Neuronal stem cell (in vitro differentiated cells): ENCODE measurements at regions not wholly inside any gene's neighbourhood (a gene's known extent, or its start where the extent isn't known, plus 50 kb on each side); places are given as distances from the start of the nearest gene placed in this dataset.

Experiments
- DNase-seq: peaks from one replicate; pipeline ENCODE4 v3.0.0-alpha.2; 2013; ENCODE audit warnings: low spot score
- H2AFZ ChIP-seq: one replicate; pipeline ENCODE4 v1.6.1; 2013; ENCODE audit warnings: mild to moderate bottlenecking, low read length, inconsistent platforms
- H2AK5ac ChIP-seq: 2 replicates; pipeline ENCODE4 v1.6.1; 2013; ENCODE audit warnings: low read depth, mild to moderate bottlenecking, inconsistent platforms, low read length, moderate library complexity, mixed read lengths
- H2BK120ac ChIP-seq: 2 replicates; pipeline ENCODE4 v1.6.1; 2013; ENCODE audit warnings: low read depth, mild to moderate bottlenecking, inconsistent platforms, low read length, moderate library complexity, mixed read lengths
- H2BK12ac ChIP-seq: one replicate; pipeline ENCODE4 v1.6.1; 2013; ENCODE audit warnings: low read length, inconsistent platforms
- H2BK15ac ChIP-seq: 2 replicates; pipeline ENCODE4 v1.6.1; 2013; ENCODE audit warnings: mild to moderate bottlenecking, low read length, inconsistent platforms, mixed read lengths
- H2BK5ac ChIP-seq: one replicate; pipeline ENCODE4 v1.6.1; 2013; ENCODE audit warnings: inconsistent platforms, mild to moderate bottlenecking, low read length, moderate library complexity
- H3K14ac ChIP-seq: one replicate; pipeline ENCODE4 v1.6.1; 2013; ENCODE audit warnings: low read length, inconsistent platforms
- H3K18ac ChIP-seq: 2 replicates; pipeline ENCODE4 v1.6.1; 2013; ENCODE audit warnings: low read length, inconsistent platforms
- H3K23ac ChIP-seq: 2 replicates; pipeline ENCODE4 v1.6.1; 2013; ENCODE audit warnings: low read depth, mild to moderate bottlenecking, mixed read lengths, low read length, inconsistent platforms; ENCODE audit not compliant: poor library complexity
- H3K27ac ChIP-seq: replicated peaks from 3 replicates; pipeline ENCODE4 v1.5.1; 2013; ENCODE audit warnings: low read length, inconsistent platforms
- H3K27me3 ChIP-seq, 3 experiments: 2 replicates each; pipeline ENCODE4 v1.6.1; 2013; ENCODE audit warnings: low read length in 3 of 3, mild to moderate bottlenecking in 2 of 3, inconsistent platforms in 1 of 3, low read depth in 1 of 3, mixed read lengths in 1 of 3, moderate library complexity in 1 of 3; ENCODE audit not compliant: control insufficient read depth in 3 of 3, insufficient read depth in 3 of 3
- H3K36me3 ChIP-seq, 2 donors: replicated peaks in 1 of 2; 2 replicates each; pipeline ENCODE4 v1.6.1; 2013; ENCODE audit warnings: low read length in 2 of 2; ENCODE audit not compliant: control insufficient read depth in 2 of 2, insufficient read depth in 2 of 2
- H3K4ac ChIP-seq: 2 replicates; pipeline ENCODE4 v1.6.1; 2013; ENCODE audit warnings: inconsistent platforms, mild to moderate bottlenecking, low read length, moderate library complexity
- H3K4me1 ChIP-seq, 2 donors: 1 replicate in 1 of 2; 2 replicates in 1 of 2; pipeline ENCODE4 v1.6.1; 2013; ENCODE audit warnings: low read length in 2 of 2, low read depth in 1 of 2; ENCODE audit not compliant: control insufficient read depth in 2 of 2, insufficient read depth in 1 of 2
- H3K4me2 ChIP-seq: one replicate; pipeline ENCODE4 v1.6.1; 2013; ENCODE audit warnings: mild to moderate bottlenecking, low read length, inconsistent platforms; ENCODE audit not compliant: insufficient read depth, poor library complexity, severe bottlenecking
- H3K4me3 ChIP-seq, 2 donors: 2 replicates each; pipeline ENCODE4 v1.5.1; 2013; ENCODE audit warnings: low read length in 2 of 2, mild to moderate bottlenecking in 2 of 2, inconsistent platforms in 1 of 2, moderate library complexity in 1 of 2
- H3K79me1 ChIP-seq: one replicate; pipeline ENCODE4 v1.6.1; 2013; ENCODE audit warnings: low read depth, mild to moderate bottlenecking, inconsistent platforms, low read length, moderate library complexity
- H3K9ac ChIP-seq: one replicate; pipeline ENCODE4 v1.6.1; 2013; ENCODE audit warnings: mild to moderate bottlenecking, low read depth, low read length, inconsistent platforms; ENCODE audit not compliant: poor library complexity
- H3K9me3 ChIP-seq, 2 donors: replicated peaks in 1 of 2; 2 replicates each; pipeline versions ENCODE3 to v1.6.1; 2013; ENCODE audit warnings: low read length in 2 of 2, mild to moderate bottlenecking in 2 of 2, inconsistent platforms in 1 of 2, low read depth in 1 of 2, mixed read lengths in 1 of 2, moderate library complexity in 1 of 2; ENCODE audit not compliant: control insufficient read depth in 2 of 2, insufficient read depth in 1 of 2
- H4K8ac ChIP-seq: one replicate; pipeline ENCODE4 v1.6.1; 2013; ENCODE audit warnings: low read depth, mild to moderate bottlenecking, inconsistent platforms, low read length, moderate library complexity
- H4K91ac ChIP-seq: one replicate; pipeline ENCODE4 v1.6.1; 2013; ENCODE audit warnings: low read length, low read depth, mild to moderate bottlenecking, inconsistent platforms; ENCODE audit not compliant: poor library complexity
- WGBS, 2 donors: extraction: QIAGEN DNeasy Blood & Tissue Kit; methylation state at CpG; one replicate each; pipeline ENCODE4 v1.1.7; 2013; ENCODE audit warnings: missing lambda C conversion rate in 2 of 2, mixed read lengths in 1 of 2; ENCODE audit not compliant: insufficient read length in 2 of 2, insufficient replicate concordance in 1 of 2; ENCODE audit errors: extremely low coverage in 2 of 2; 5-methylcytosine and 5-hydroxymethylcytosine counted together

- Histone ChIP-seq H2BK5ac (no peak overlapping the region), H3K9ac (no peak overlapping the region), H3K4ac (no peak overlapping the region), H2BK12ac (no peak overlapping the region), H3K36me3 (no peaks in the 10 kb centered on the region), H3K79me1 (no peaks in the 10 kb centered on the region), H3K4me1 (peaks cover 0 to 1% of the 10 kb centered on the region in 2 donors), H3K23ac (no peak overlapping the region), H3K27ac (no peak overlapping the region), H3K27me3 (no peaks in the 10 kb centered on the region), H3K18ac (no peak overlapping the region), H3K9me3 (no peaks in the 10 kb centered on the region), H3K4me3 (no peak overlapping the region), H3K14ac (no peak overlapping the region), H2AK5ac (no peak overlapping the region), H2BK120ac (no peak overlapping the region), H2AFZ (no peak overlapping the region), H2BK15ac (no peak overlapping the region), H4K91ac (no peak overlapping the region), H4K8ac (no peak overlapping the region), H3K4me2 (no peak overlapping the region)
- WGBS, 2 donors: no CpG with 5 or more reads among the region's 3 CpGs
- no peak for DNase-seq
Observed at GRCh38 chr14:86013641-86014040, 483.7 kb downstream of the FLRT2 start.

- Histone ChIP-seq H4K91ac (no peak overlapping the region), H2AFZ (no peak overlapping the region), H2BK5ac (no peak overlapping the region), H3K9ac (no peak overlapping the region), H3K9me3 (no peaks in the 10 kb centered on the region), H2AK5ac (no peak overlapping the region), H2BK120ac (no peak overlapping the region), H2BK15ac (no peak overlapping the region), H3K79me1 (no peaks in the 10 kb centered on the region), H3K27me3 (no peaks in the 10 kb centered on the region), H3K18ac (no peak overlapping the region), H3K4me1 (no peaks in the 10 kb centered on the region), H4K8ac (no peak overlapping the region), H3K4ac (no peak overlapping the region), H3K4me2 (no peak overlapping the region), H3K14ac (no peak overlapping the region), H2BK12ac (no peak overlapping the region), H3K23ac (no peak overlapping the region), H3K27ac (no peak overlapping the region), H3K36me3 (no peaks in the 10 kb centered on the region), H3K4me3 (no peak overlapping the region)
- DNase-seq: no peak
- WGBS, 2 donors: no CpG with 5 or more reads among the region's 1 CpG
Observed at GRCh38 chr14:86012461-86012860, 482.5 kb downstream of the FLRT2 start.

- Histone ChIP-seq H3K4ac (no peak overlapping the region), H2AFZ (no peak overlapping the region), H3K9me3 (no peaks in the 10 kb centered on the region), H2BK12ac (no peak overlapping the region), H3K4me1 (peaks cover 0 to 1% of the 10 kb centered on the region in 2 donors), H3K27ac (no peak overlapping the region), H4K8ac (no peak overlapping the region), H3K79me1 (no peaks in the 10 kb centered on the region), H3K4me3 (no peak overlapping the region), H4K91ac (no peak overlapping the region), H2BK15ac (no peak overlapping the region), H3K27me3 (no peaks in the 10 kb centered on the region), H2BK120ac (no peak overlapping the region), H2BK5ac (no peak overlapping the region), H2AK5ac (no peak overlapping the region), H3K23ac (no peak overlapping the region), H3K9ac (no peak overlapping the region), H3K14ac (no peak overlapping the region), H3K4me2 (no peak overlapping the region), H3K18ac (no peak overlapping the region), H3K36me3 (no peaks in the 10 kb centered on the region)
- WGBS, 2 donors: no CpG with 5 or more reads among the region's 3 CpGs
- no peak for DNase-seq
Observed at GRCh38 chr14:86003998-86004397, 474.1 kb downstream of the FLRT2 start.

GRCh38 chr14:85996551-85996950 is 466.6 kb downstream of the FLRT2 start:
- no peak overlapping the region for H3K9ac ChIP-seq
- no peak overlapping the region for H3K23ac ChIP-seq
- no peak overlapping the region for H3K18ac ChIP-seq
- no peak overlapping the region for H2AFZ ChIP-seq
- no peaks in the 10 kb centered on the region for H3K9me3 ChIP-seq
- no peak for DNase-seq
- no peaks in the 10 kb centered on the region for H3K36me3 ChIP-seq
- H2BK12ac ChIP-seq: no peak overlapping the region
- no peak overlapping the region for H4K8ac ChIP-seq
- no peak overlapping the region for H2BK5ac ChIP-seq
- no peaks in the 10 kb centered on the region for H3K27me3 ChIP-seq
- no peak overlapping the region for H2BK120ac ChIP-seq
- H2AK5ac ChIP-seq: no peak overlapping the region
- no peak overlapping the region for H3K4me3 ChIP-seq
- H3K14ac ChIP-seq: no peak overlapping the region
- no peak overlapping the region for H3K4me2 ChIP-seq
- no peaks in the 10 kb centered on the region for H3K79me1 ChIP-seq
- no peak overlapping the region for H3K4ac ChIP-seq
- H2BK15ac ChIP-seq: no peak overlapping the region
- no peaks in the 10 kb centered on the region for H3K4me1 ChIP-seq
- no peak overlapping the region for H3K27ac ChIP-seq
- H4K91ac ChIP-seq: no peak overlapping the region
